PC-9 (cell line): ENCODE measurements at regions not wholly inside any gene's neighbourhood (a gene's known extent, or its start where the extent isn't known, plus 50 kb on each side); places are given as distances from the start of the nearest gene placed in this dataset.

Source experiments
- BruUV-seq: library from RNA; stranded (reverse); fragments of 400-500 nt; replicated peaks from 2 replicates; lab custom pipeline; 2021; lab: Mats Ljungman, UMichigan
- CTCF ChIA-PET: fragments of 300-600 bp; sonication (Branson Sonifier 250); formaldehyde crosslinking; loops from one replicate; lab custom pipeline; 2022; ENCODE audit warnings: antibody characterized with exemption; lab: Charles Lee
- POLR2A ChIA-PET: fragments of 300-600 bp; sonication (Branson Sonifier 250); formaldehyde crosslinking; loops from one replicate; lab custom pipeline; 2022; ENCODE audit warnings: antibody characterized with exemption; ENCODE audit not compliant: unreplicated experiment; lab: Charles Lee
- DNase-seq, 2 experiments: peaks; one replicate each; pipeline versions ENCODE4 v3.0.0 to v3.0.0-alpha.2; 2015 to 2022; ENCODE audit warnings: mixed read lengths in 1 of 2
- H2AFZ ChIP-seq: fragments of 200-600 bp; sonication (generic); 2 replicates; pipeline ENCODE4 v1.8.1; 2017; ENCODE audit warnings: antibody characterized with exemption
- H3F3A ChIP-seq: fragments of 200-600 bp; sonication (generic); 2 replicates; pipeline ENCODE4 v1.8.1; 2017; ENCODE audit warnings: antibody characterized with exemption, mild to moderate bottlenecking, low read depth; ENCODE audit not compliant: insufficient read depth
- H3K27ac ChIP-seq: fragments of 200-600 bp; sonication (generic); 2 replicates; pipeline ENCODE4 v1.6.1; 2016; ENCODE audit warnings: mixed run types
- H3K27me3 ChIP-seq: fragments of 200-600 bp; sonication (generic); 2 replicates; pipeline ENCODE4 v1.6.1; 2016; ENCODE audit warnings: low read depth, mixed run types; ENCODE audit not compliant: insufficient read depth
- H3K36me3 ChIP-seq: fragments of 200-600 bp; sonication (generic); 2 replicates; pipeline ENCODE4 v1.6.1; 2016; ENCODE audit warnings: low read depth, mixed run types
- H3K4me1 ChIP-seq: fragments of 200-600 bp; sonication (generic); replicated peaks from 2 replicates; pipeline ENCODE4 v1.6.1; 2016; ENCODE audit warnings: mixed run types; ENCODE audit not compliant: insufficient read depth
- H3K4me2 ChIP-seq: fragments of 200-600 bp; sonication (generic); 2 replicates; pipeline ENCODE4 v1.6.1; 2017; ENCODE audit warnings: mixed run types
- H3K4me3 ChIP-seq: fragments of 200-600 bp; sonication (generic); 2 replicates; pipeline ENCODE4 v1.6.1; 2016; ENCODE audit warnings: mixed run types
- H3K79me2 ChIP-seq: fragments of 200-600 bp; sonication (generic); 2 replicates; pipeline ENCODE4 v1.6.1; 2017; ENCODE audit warnings: low read depth, mixed run types
- H3K9me2 ChIP-seq: fragments of 200-600 bp; sonication (generic); 2 replicates; pipeline ENCODE4 v1.8.1; 2017; ENCODE audit warnings: mild to moderate bottlenecking; ENCODE audit not compliant: insufficient read depth
- H3K9me3 ChIP-seq: fragments of 200-600 bp; sonication (generic); 2 replicates; pipeline ENCODE4 v1.8.1; 2016; ENCODE audit warnings: low read depth; ENCODE audit not compliant: insufficient read depth
- H4K20me1 ChIP-seq: fragments of 200-600 bp; sonication (generic); 2 replicates; pipeline ENCODE4 v1.8.1; 2017; ENCODE audit not compliant: insufficient read depth
- EZH2 ChIP-seq: fragments of 200-600 bp; sonication (generic); IDR thresholded peaks from 2 replicates; pipeline ENCODE4 v1.8.0; 2017; ENCODE audit warnings: antibody characterized with exemption, low read depth
- intact Hi-C: fragments of 100-400 bp; cut with micrococcal nuclease; formaldehyde crosslinking; loops from one replicate; pipeline ENCODE4 v1.10.0; 2022; ENCODE audit not compliant: unreplicated experiment
- TF ChIP-seq, protein P1 (sequence below): fragments of 200-600 bp; sonication (generic); conservative IDR thresholded peaks from 2 replicates; pipeline ENCODE4 v1.6.1; 2017; ENCODE audit warnings: mixed run types, antibody characterized with exemption, mild to moderate bottlenecking, moderate library complexity

GRCh38 chr17:68766640-68767039 lies 165.5 kb upstream of the FAM20A start:
- no peak for DNase-seq
- Histone ChIP-seq H4K20me1 (no peaks in the 10 kb centered on the region), H3K79me2 (no peaks in the 10 kb centered on the region), H3K27me3 (no peaks in the 10 kb centered on the region), H3K9me3 (no peaks in the 10 kb centered on the region), H3K9me2 (no peaks in the 10 kb centered on the region), H3K4me2 (no peak overlapping the region), H2AFZ (no peak overlapping the region), H3K36me3 (no peaks in the 10 kb centered on the region), H3K4me3 (no peak overlapping the region), H3F3A (no peaks in the 10 kb centered on the region), H3K4me1 (no peaks in the 10 kb centered on the region), H3K27ac (no peak overlapping the region)
- intact Hi-C loops = no loop called here
- no peak for TF ChIP-seq EZH2
- TF ChIP-seq, protein P1, sequence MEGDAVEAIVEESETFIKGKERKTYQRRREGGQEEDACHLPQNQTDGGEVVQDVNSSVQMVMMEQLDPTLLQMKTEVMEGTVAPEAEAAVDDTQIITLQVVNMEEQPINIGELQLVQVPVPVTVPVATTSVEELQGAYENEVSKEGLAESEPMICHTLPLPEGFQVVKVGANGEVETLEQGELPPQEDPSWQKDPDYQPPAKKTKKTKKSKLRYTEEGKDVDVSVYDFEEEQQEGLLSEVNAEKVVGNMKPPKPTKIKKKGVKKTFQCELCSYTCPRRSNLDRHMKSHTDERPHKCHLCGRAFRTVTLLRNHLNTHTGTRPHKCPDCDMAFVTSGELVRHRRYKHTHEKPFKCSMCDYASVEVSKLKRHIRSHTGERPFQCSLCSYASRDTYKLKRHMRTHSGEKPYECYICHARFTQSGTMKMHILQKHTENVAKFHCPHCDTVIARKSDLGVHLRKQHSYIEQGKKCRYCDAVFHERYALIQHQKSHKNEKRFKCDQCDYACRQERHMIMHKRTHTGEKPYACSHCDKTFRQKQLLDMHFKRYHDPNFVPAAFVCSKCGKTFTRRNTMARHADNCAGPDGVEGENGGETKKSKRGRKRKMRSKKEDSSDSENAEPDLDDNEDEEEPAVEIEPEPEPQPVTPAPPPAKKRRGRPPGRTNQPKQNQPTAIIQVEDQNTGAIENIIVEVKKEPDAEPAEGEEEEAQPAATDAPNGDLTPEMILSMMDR = no peak
- ChIA-PET POLR2A (no interaction called here), CTCF (no interaction called here)
- no TSS peak for BruUV-seq

- POLR2A ChIA-PET = no interaction called here
- intact Hi-C loops = loop anchor here (5.0 kb wide), 1 partner anchor 231 kb away; no protein-coding TSS in a partner anchor
Observed at GRCh38 chr17:68763562-68763961, 162.4 kb upstream of the FAM20A start.

GRCh38 chr17:68762911-68763310 lies 161.7 kb upstream of the FAM20A start:
- no peak for DNase-seq
- Histone ChIP-seq H3K4me3 (no peak overlapping the region), H3K9me3 (no peaks in the 10 kb centered on the region), H3K4me1 (peaks cover 13% of the 10 kb centered on the region), H3K9me2 (no peaks in the 10 kb centered on the region), H3K36me3 (no peaks in the 10 kb centered on the region), H3K27ac (no peak overlapping the region), H3F3A (peaks cover 8% of the 10 kb centered on the region; the same call in 1 of the 2 replicates), H3K4me2 (no peak overlapping the region), H3K27me3 (no peaks in the 10 kb centered on the region), H4K20me1 (no peaks in the 10 kb centered on the region), H3K79me2 (no peaks in the 10 kb centered on the region), H2AFZ (no peak overlapping the region)
- TF ChIP-seq EZH2 = no peak
- TF ChIP-seq, protein P1 = no peak
- no TSS peak for BruUV-seq
- ChIA-PET CTCF (no interaction called here), POLR2A (no interaction called here)
- intact Hi-C loops = loop anchor here (5.0 kb wide), 1 partner anchor 231 kb away; no protein-coding TSS in a partner anchor

More at GRCh38 chr17:68763562-68763961, 162.4 kb upstream of the FAM20A start:
- TF ChIP-seq EZH2 = no peak
- TF ChIP-seq, protein P1 = no peak
- BruUV-seq = no TSS peak
- H3K79me2 ChIP-seq = no peaks in the 10 kb centered on the region
- CTCF ChIA-PET = no interaction called here
- peak in 1 of 2 experiments; percentile 39 for DNase-seq
- no peak overlapping the region for H2AFZ ChIP-seq
- no peak overlapping the region for H3K27ac ChIP-seq
- no peaks in the 10 kb centered on the region for H3K27me3 ChIP-seq
- H3K4me1 ChIP-seq = peaks cover 11% of the 10 kb centered on the region
- H3K4me2 ChIP-seq = no peak overlapping the region
- no peaks in the 10 kb centered on the region for H3K9me3 ChIP-seq
- H3K4me3 ChIP-seq = no peak overlapping the region
- H3K36me3 ChIP-seq = no peaks in the 10 kb centered on the region
- peaks cover 8% of the 10 kb centered on the region; the same call in 1 of the 2 replicates for H3F3A ChIP-seq
- no peaks in the 10 kb centered on the region for H3K9me2 ChIP-seq
- H4K20me1 ChIP-seq = no peaks in the 10 kb centered on the region
